HepG2 (cell line): ENCODE measurements at regions not wholly inside any gene's neighbourhood (a gene's known extent, or its start where the extent isn't known, plus 50 kb on each side); places are given as distances from the start of the nearest gene placed in this dataset.

Source experiments
- ATAC-seq: fragments of 200-7000 bp; cut with Tn5 transposase; 3 replicates; pipeline ENCODE4 v1.9.1; 2020; ENCODE audit warnings: mild to moderate bottlenecking, moderate library complexity
- BruUV-seq: library from RNA; stranded (reverse); fragments of 400-500 nt; replicated peaks from 2 replicates; lab custom pipeline; 2021; lab: Mats Ljungman, UMichigan
- CTCF ChIA-PET: fragments of 300-600 bp; formaldehyde crosslinking; extraction: SDS; loops from one replicate; lab custom pipeline; 2021; ENCODE audit warnings: low total read pairs, inconsistent platforms, low intra/inter-chr PET ratio; lab: Yijun Ruan, JAX
- POLR2A ChIA-PET: fragments of 350-600 bp; sonication (Branson Sonifier 250); formaldehyde crosslinking; loops from one replicate; lab custom pipeline; 2020; ENCODE audit warnings: antibody characterized with exemption, inconsistent platforms; lab: Yijun Ruan, JAX
- DNase-seq: peaks from one replicate; pipeline ENCODE4 v3.0.0-alpha.2; 2015; ENCODE audit warnings: low spot score
- FAIRE-seq: peaks from 3 replicates; lab custom pipeline; 2011; peaks lifted over from hg19 to GRCh38; lab: Jason Lieb, UNC
- H2AFZ ChIP-seq: one replicate; pipeline ENCODE4 v1.6.1; 2011; ENCODE audit warnings: low read length, inconsistent platforms
- H3K27ac ChIP-seq: fragments of 300-600 bp; 3 replicates; pipeline ENCODE4 v1.8.0; 2011; ENCODE audit warnings: mixed run types, mild to moderate bottlenecking, mixed read lengths, low read length, inconsistent platforms; ENCODE audit not compliant: insufficient read depth; ENCODE audit errors: extremely low read length
- H3K27me3 ChIP-seq, 2 experiments: fragments of 200-600 bp in 1 of 2; 2 replicates in 1 of 2; 3 replicates in 1 of 2; pipeline versions ENCODE4 v1.6.0 to v1.8.0; 2011; ENCODE audit warnings: low read length in 2 of 2, mild to moderate bottlenecking in 2 of 2, moderate library complexity in 2 of 2, inconsistent platforms in 1 of 2; ENCODE audit not compliant: insufficient read depth in 2 of 2, control insufficient read depth in 1 of 2
- H3K36me3 ChIP-seq, 2 experiments: fragments of 200-600 bp in 1 of 2; replicated peaks in 1 of 2; 2 replicates in 1 of 2; 3 replicates in 1 of 2; pipeline versions ENCODE4 v1.5.1 to v1.8.0; 2011; ENCODE audit warnings: low read length in 2 of 2, inconsistent platforms in 1 of 2; ENCODE audit not compliant: insufficient read depth in 2 of 2, control insufficient read depth in 1 of 2
- H3K4me1 ChIP-seq: 2 replicates; pipeline ENCODE4 v1.5.1; 2012; ENCODE audit warnings: low read length, inconsistent platforms; ENCODE audit not compliant: insufficient read depth
- H3K4me2 ChIP-seq: 2 replicates; pipeline ENCODE4 v1.6.0; 2011; ENCODE audit warnings: low read depth, low read length, inconsistent platforms
- H3K4me3 ChIP-seq, 3 experiments: fragments of 200-600 bp in 1 of 3; sonication (generic), shearing (Covaris generic) in 1 of 3; replicated peaks in 1 of 3; 2 replicates each; pipeline ENCODE4 v1.5.1; 2011 to 2016; ENCODE audit warnings: low read length in 3 of 3, inconsistent platforms in 2 of 3, low read depth in 2 of 3, mild to moderate bottlenecking in 2 of 3, control low read depth in 1 of 3, mixed read lengths in 1 of 3; ENCODE audit not compliant: insufficient read depth in 1 of 3
- H3K79me2 ChIP-seq: one replicate; pipeline ENCODE4 v1.6.1; 2011; ENCODE audit warnings: low read length, inconsistent platforms; ENCODE audit not compliant: insufficient read depth
- H3K9ac ChIP-seq: 2 replicates; pipeline ENCODE4 v1.6.0; 2011; ENCODE audit warnings: mild to moderate bottlenecking, low read depth, low read length, inconsistent platforms; ENCODE audit not compliant: insufficient read depth
- H3K9me3 ChIP-seq: 2 replicates; pipeline ENCODE4 v1.5.1; 2012; ENCODE audit warnings: mild to moderate bottlenecking, low read length
- H4K20me1 ChIP-seq: 2 replicates; pipeline ENCODE4 v1.6.0; 2011; ENCODE audit warnings: inconsistent platforms, mild to moderate bottlenecking, low read length, moderate library complexity; ENCODE audit not compliant: insufficient read depth
- SNAI1 ChIP-seq: sonication (generic); formaldehyde crosslinking; IDR thresholded peaks from 2 replicates; pipeline ENCODE4 v1.5.0; 2020; ENCODE audit warnings: mild to moderate bottlenecking, missing genetic modification reagents, borderline replicate concordance
- ZNF432 ChIP-seq: sonication (generic); formaldehyde crosslinking; IDR thresholded peaks from 2 replicates; pipeline ENCODE4 v1.5.0; 2020; ENCODE audit warnings: missing genetic modification reagents, mild to moderate bottlenecking, borderline replicate concordance
- ZNF850 ChIP-seq: sonication (generic); formaldehyde crosslinking; conservative IDR thresholded peaks from 2 replicates; pipeline ENCODE4 v1.9.0; 2021; ENCODE audit warnings: mild to moderate bottlenecking, missing genetic modification reagents
- WGBS: methylation state at CpG from one replicate; pipeline ENCODE4 v1.1.6; 2017; ENCODE audit warnings: low lambda C conversion rate; 5-methylcytosine and 5-hydroxymethylcytosine counted together
- in situ Hi-C: cut with HindIII; loops from 2 replicates; pipeline ENCODE4 v1.10.0; 2017; ENCODE audit warnings: low pct_unique_long_range_greater_than_20kb; ENCODE audit not compliant: extremely low pct_ligation_motif_present
- intact Hi-C: fragments of 100-400 bp; cut with micrococcal nuclease; formaldehyde crosslinking; loops from one replicate; pipeline ENCODE4 v1.10.0; 2022; ENCODE audit not compliant: unreplicated experiment
- TF ChIP-seq, protein P1 (sequence below), 2 experiments: sonication (generic) in 1 of 2; formaldehyde crosslinking in 1 of 2; IDR thresholded peaks; 2 replicates each; pipeline versions ENCODE4 v1.5.1 to v1.6.1; 2011 to 2020; ENCODE audit warnings: borderline replicate concordance in 1 of 2, low read depth in 1 of 2, low read length in 1 of 2, mild to moderate bottlenecking in 1 of 2, missing genetic modification reagents in 1 of 2, moderate library complexity in 1 of 2
- TF ChIP-seq, protein P2 (sequence below), 2 experiments: fragments of 450-650 bp in 1 of 2; sonication (generic) in 1 of 2; formaldehyde crosslinking in 1 of 2; IDR thresholded peaks; 2 replicates each; pipeline versions ENCODE4 v1.6.1 to v1.8.0; 2016 to 2022; ENCODE audit warnings: antibody characterized with exemption in 1 of 2, mild to moderate bottlenecking in 1 of 2, missing genetic modification reagents in 1 of 2

DNA sequence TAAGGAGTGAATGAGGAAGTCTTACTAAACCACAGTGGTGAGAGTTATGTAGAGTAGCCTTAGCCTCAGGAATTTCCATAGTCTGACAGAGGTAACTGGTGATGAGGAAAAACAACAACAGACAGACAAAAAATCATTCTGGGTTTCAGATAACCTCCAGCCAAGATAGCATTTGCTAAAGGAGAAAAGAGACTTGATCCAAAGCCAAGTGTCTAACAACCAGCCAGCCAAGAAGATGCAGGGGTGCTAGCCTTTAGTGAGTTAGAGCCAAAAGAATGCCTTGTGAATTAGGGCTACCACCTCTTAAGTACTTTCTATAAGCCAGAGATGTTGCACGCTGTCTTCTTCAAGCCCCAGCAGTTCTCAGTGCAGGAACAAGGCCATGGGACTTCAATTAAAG is 478.0 kb upstream of the CPEB2 start:
- Histone ChIP-seq H3K27me3 (no peaks in the 10 kb centered on the region), H2AFZ (no peak overlapping the region), H3K27ac (no peak overlapping the region), H3K4me2 (no peak overlapping the region), H3K79me2 (no peaks in the 10 kb centered on the region), H3K4me1 (no peaks in the 10 kb centered on the region), H3K9me3 (peaks cover 92% of the 10 kb centered on the region), H3K36me3 (no peaks in the 10 kb centered on the region), H3K9ac (no peak overlapping the region), H4K20me1 (no peaks in the 10 kb centered on the region), H3K4me3 (no peak overlapping the region)
- no peak for DNase-seq
- 0% methylated on average over 1 of the region's 1 CpG for WGBS
- POLR2A ChIA-PET, result no interaction called here
- FAIRE-seq, result no peak
- CTCF ChIA-PET, result no interaction called here
- BruUV-seq, result no TSS peak
- in situ Hi-C loops (no loop called here), intact Hi-C loops (no loop called here)
- TF ChIP-seq, protein P1, sequence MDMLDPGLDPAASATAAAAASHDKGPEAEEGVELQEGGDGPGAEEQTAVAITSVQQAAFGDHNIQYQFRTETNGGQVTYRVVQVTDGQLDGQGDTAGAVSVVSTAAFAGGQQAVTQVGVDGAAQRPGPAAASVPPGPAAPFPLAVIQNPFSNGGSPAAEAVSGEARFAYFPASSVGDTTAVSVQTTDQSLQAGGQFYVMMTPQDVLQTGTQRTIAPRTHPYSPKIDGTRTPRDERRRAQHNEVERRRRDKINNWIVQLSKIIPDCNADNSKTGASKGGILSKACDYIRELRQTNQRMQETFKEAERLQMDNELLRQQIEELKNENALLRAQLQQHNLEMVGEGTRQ (IDR thresholded peaks at IDR 0.05; ENCODE audit: low read depth, low read length), result no peak
- TF ChIP-seq, protein P1 (CRISPR knock-in tag; IDR thresholded peaks at IDR 0.05; ENCODE audit: borderline replicate concordance), result no peak
- no peak for ATAC-seq

DNA sequence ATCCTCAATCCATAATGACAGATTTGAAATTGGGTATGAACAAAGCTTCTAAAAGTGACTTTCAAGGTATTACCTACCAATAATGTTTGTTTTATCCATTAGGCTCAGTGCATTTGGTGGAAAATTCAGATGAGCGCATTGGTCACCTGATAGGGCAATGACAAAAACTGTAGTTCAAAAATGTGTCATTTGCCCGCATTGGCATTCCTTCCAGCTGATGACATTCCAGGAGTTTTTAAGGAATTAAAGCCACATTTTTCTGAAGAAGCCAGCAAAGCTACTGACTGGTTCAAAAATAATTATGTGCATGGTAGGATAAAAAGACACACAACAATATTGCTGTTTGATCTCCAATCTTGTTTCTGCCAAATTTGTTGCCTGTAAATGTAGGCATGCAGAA is 473.4 kb upstream of the CPEB2 start:
- no peak for DNase-seq
- BruUV-seq, result no TSS peak
- H3K4me2 ChIP-seq, result no peak overlapping the region
- H3K9ac ChIP-seq, result no peak overlapping the region
- no peak for FAIRE-seq
- H3K27me3 ChIP-seq, result no peaks in the 10 kb centered on the region
- intact Hi-C loops, result no loop called here
- ChIA-PET POLR2A (no interaction called here), CTCF (no interaction called here)
- H3K4me3 ChIP-seq, result no peak overlapping the region
- no peaks in the 10 kb centered on the region for H3K4me1 ChIP-seq
- WGBS, result 28% methylated on average over 2 of the region's 2 CpGs
- in situ Hi-C loops, result no loop called here
- H3K9me3 ChIP-seq, result peaks cover 95% of the 10 kb centered on the region
- H2AFZ ChIP-seq, result no peak overlapping the region
- no peak for ATAC-seq
- no peaks in the 10 kb centered on the region for H4K20me1 ChIP-seq
- no peaks in the 10 kb centered on the region for H3K36me3 ChIP-seq
- no peaks in the 10 kb centered on the region for H3K79me2 ChIP-seq
- H3K27ac ChIP-seq, result no peak overlapping the region
- TF ChIP-seq, protein P2, sequence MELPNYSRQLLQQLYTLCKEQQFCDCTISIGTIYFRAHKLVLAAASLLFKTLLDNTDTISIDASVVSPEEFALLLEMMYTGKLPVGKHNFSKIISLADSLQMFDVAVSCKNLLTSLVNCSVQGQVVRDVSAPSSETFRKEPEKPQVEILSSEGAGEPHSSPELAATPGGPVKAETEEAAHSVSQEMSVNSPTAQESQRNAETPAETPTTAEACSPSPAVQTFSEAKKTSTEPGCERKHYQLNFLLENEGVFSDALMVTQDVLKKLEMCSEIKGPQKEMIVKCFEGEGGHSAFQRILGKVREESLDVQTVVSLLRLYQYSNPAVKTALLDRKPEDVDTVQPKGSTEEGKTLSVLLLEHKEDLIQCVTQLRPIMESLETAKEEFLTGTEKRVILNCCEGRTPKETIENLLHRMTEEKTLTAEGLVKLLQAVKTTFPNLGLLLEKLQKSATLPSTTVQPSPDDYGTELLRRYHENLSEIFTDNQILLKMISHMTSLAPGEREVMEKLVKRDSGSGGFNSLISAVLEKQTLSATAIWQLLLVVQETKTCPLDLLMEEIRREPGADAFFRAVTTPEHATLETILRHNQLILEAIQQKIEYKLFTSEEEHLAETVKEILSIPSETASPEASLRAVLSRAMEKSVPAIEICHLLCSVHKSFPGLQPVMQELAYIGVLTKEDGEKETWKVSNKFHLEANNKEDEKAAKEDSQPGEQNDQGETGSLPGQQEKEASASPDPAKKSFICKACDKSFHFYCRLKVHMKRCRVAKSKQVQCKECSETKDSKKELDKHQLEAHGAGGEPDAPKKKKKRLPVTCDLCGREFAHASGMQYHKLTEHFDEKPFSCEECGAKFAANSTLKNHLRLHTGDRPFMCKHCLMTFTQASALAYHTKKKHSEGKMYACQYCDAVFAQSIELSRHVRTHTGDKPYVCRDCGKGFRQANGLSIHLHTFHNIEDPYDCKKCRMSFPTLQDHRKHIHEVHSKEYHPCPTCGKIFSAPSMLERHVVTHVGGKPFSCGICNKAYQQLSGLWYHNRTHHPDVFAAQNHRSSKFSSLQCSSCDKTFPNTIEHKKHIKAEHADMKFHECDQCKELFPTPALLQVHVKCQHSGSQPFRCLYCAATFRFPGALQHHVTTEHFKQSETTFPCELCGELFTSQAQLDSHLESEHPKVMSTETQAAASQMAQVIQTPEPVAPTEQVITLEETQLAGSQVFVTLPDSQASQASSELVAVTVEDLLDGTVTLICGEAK (IDR thresholded peaks at IDR 0.05), result no peak
- TF ChIP-seq, protein P2 (CRISPR knock-in tag; IDR thresholded peaks at IDR 0.05), result no peak
- no peak for TF ChIP-seq ZNF432 (CRISPR knock-in tag)
- TF ChIP-seq SNAI1, result no peak
- no peak for TF ChIP-seq ZNF850 (CRISPR knock-in tag)
